WTC11 (cell line): ENCODE measurements at regions not wholly inside any gene's neighbourhood (a gene's known extent, or its start where the extent isn't known, plus 50 kb on each side); places are given as distances from the start of the nearest gene placed in this dataset.

Experiments
- ATAC-seq: fragments of 200-7000 bp; cut with Tn5 transposase; 2 replicates; pipeline ENCODE4 v1.10.0; 2021; ENCODE audit warnings: mild to moderate bottlenecking, moderate library complexity
- CTCF ChIA-PET: fragments of 300-600 bp; sonication (Branson Sonifier 250); formaldehyde crosslinking; loops from one replicate; lab custom pipeline; 2021; ENCODE audit warnings: antibody characterized with exemption; lab: Charles Lee
- POLR2A ChIA-PET: fragments of 350-600 bp; sonication (Branson Sonifier 250); formaldehyde crosslinking; loops from one replicate; lab custom pipeline; 2021; ENCODE audit warnings: antibody characterized with exemption; lab: Charles Lee
- DNase-seq: peaks from one replicate; pipeline ENCODE4 v3.0.0; 2021; ENCODE audit warnings: low spot score
- H3K27ac Mint-ChIP-seq: 2 replicates; pipeline ENCODE4 v1.8.0; 2021; ENCODE audit warnings: mixed read lengths
- H3K27me3 Mint-ChIP-seq: 2 replicates; pipeline ENCODE4 v1.8.0; 2021; ENCODE audit warnings: low read depth, mild to moderate bottlenecking, moderate library complexity, mixed read lengths
- H3K36me3 Mint-ChIP-seq: 2 replicates; pipeline ENCODE4 v1.8.0; 2021; ENCODE audit warnings: mixed read lengths
- H3K4me1 Mint-ChIP-seq: 2 replicates; pipeline ENCODE4 v1.8.0; 2022; ENCODE audit warnings: mixed read lengths
- H3K4me3 Mint-ChIP-seq: 2 replicates; pipeline ENCODE4 v1.8.0; 2021; ENCODE audit warnings: mild to moderate bottlenecking, moderate library complexity, mixed read lengths
- H3K9me3 Mint-ChIP-seq: 2 replicates; pipeline ENCODE4 v1.8.0; 2021; ENCODE audit warnings: mixed read lengths
- ATF1 ChIP-seq: sonication (generic); formaldehyde crosslinking; IDR thresholded peaks from 2 replicates; pipeline ENCODE4 v1.8.1; 2023; ENCODE audit warnings: mild to moderate bottlenecking, moderate library complexity, missing genetic modification reagents
- CREB1 ChIP-seq: sonication (generic); formaldehyde crosslinking; IDR thresholded peaks from 2 replicates; pipeline ENCODE4 v1.8.0; 2023; ENCODE audit warnings: mild to moderate bottlenecking, missing genetic modification reagents
- ELF4 ChIP-seq: sonication (generic); formaldehyde crosslinking; IDR thresholded peaks from 2 replicates; pipeline ENCODE4 v1.8.1; 2022; ENCODE audit warnings: low read depth, mild to moderate bottlenecking, moderate library complexity, missing genetic modification reagents
- ESRRA ChIP-seq: sonication (generic); formaldehyde crosslinking; IDR thresholded peaks from 2 replicates; pipeline ENCODE4 v1.8.1; 2022; ENCODE audit warnings: mild to moderate bottlenecking, missing genetic modification reagents, borderline replicate concordance
- HMGA2 ChIP-seq: fragments of 250-450 bp; sonication (Bioruptor Pico); IDR thresholded peaks from 2 replicates; pipeline ENCODE4 v1.4.0; 2021; ENCODE audit warnings: mild to moderate bottlenecking, moderate library complexity
- IRF2 ChIP-seq: sonication (generic); formaldehyde crosslinking; IDR thresholded peaks from 2 replicates; pipeline ENCODE4 v1.8.0; 2022; ENCODE audit warnings: low read depth, missing genetic modification reagents, borderline replicate concordance
- JAZF1 ChIP-seq: fragments of 250-450 bp; sonication (Bioruptor Pico); IDR thresholded peaks from 2 replicates; pipeline ENCODE4 v1.9.0; 2021; ENCODE audit warnings: moderate library complexity, mild to moderate bottlenecking, inconsistent platforms
- MYBL2 ChIP-seq: sonication (generic); formaldehyde crosslinking; IDR thresholded peaks from 2 replicates; pipeline ENCODE4 v1.8.1; 2023; ENCODE audit warnings: mild to moderate bottlenecking, moderate library complexity, missing genetic modification reagents
- NFE2L1 ChIP-seq: sonication (generic); formaldehyde crosslinking; IDR thresholded peaks from 2 replicates; pipeline ENCODE4 v1.8.1; 2023; ENCODE audit warnings: missing genetic modification reagents
- NFYB ChIP-seq: sonication (generic); formaldehyde crosslinking; conservative IDR thresholded peaks from 2 replicates; pipeline ENCODE4 v1.8.0; 2022; ENCODE audit warnings: low read depth, missing genetic modification reagents
- NR2C2 ChIP-seq: sonication (generic); formaldehyde crosslinking; IDR thresholded peaks from 2 replicates; pipeline ENCODE4 v1.8.0; 2022; ENCODE audit warnings: mild to moderate bottlenecking, missing genetic modification reagents
- PRRX2 ChIP-seq: fragments of 250-450 bp; sonication (Bioruptor Pico); IDR thresholded peaks from 2 replicates; pipeline ENCODE4 v1.8.0; 2021; ENCODE audit warnings: mild to moderate bottlenecking
- SMAD3 ChIP-seq: sonication (generic); formaldehyde crosslinking; IDR thresholded peaks from 2 replicates; pipeline ENCODE4 v1.8.0; 2022; ENCODE audit warnings: missing genetic modification reagents, mild to moderate bottlenecking, borderline replicate concordance
- SMAD4 ChIP-seq: sonication (generic); formaldehyde crosslinking; IDR thresholded peaks from 2 replicates; pipeline ENCODE4 v1.8.0; 2022; ENCODE audit warnings: mild to moderate bottlenecking, missing genetic modification reagents
- TEAD4 ChIP-seq: sonication (generic); formaldehyde crosslinking; IDR thresholded peaks from 2 replicates; pipeline ENCODE4 v1.8.0; 2022; ENCODE audit warnings: mild to moderate bottlenecking, missing genetic modification reagents
- ZNF138 ChIP-seq: sonication (generic); formaldehyde crosslinking; conservative IDR thresholded peaks from 2 replicates; pipeline ENCODE4 v1.8.1; 2022; ENCODE audit warnings: mild to moderate bottlenecking, moderate library complexity, missing genetic modification reagents
- ZNF396 ChIP-seq: fragments of 250-450 bp; sonication (Bioruptor Pico); IDR thresholded peaks from 2 replicates; pipeline ENCODE4 v1.8.0; 2021; ENCODE audit warnings: mild to moderate bottlenecking, moderate library complexity, borderline replicate concordance
- ZNF671 ChIP-seq: fragments of 250-450 bp; sonication (Bioruptor Pico); IDR thresholded peaks from 2 replicates; pipeline ENCODE4 v1.8.0; 2021; ENCODE audit warnings: mild to moderate bottlenecking
- TF ChIP-seq, protein P1 (sequence below): sonication (generic); formaldehyde crosslinking; IDR thresholded peaks from 2 replicates; pipeline ENCODE4 v1.8.0; 2023; ENCODE audit warnings: missing genetic modification reagents
- TF ChIP-seq, protein P2 (sequence below): sonication (generic); formaldehyde crosslinking; IDR thresholded peaks from 2 replicates; pipeline ENCODE4 v1.8.1; 2022; ENCODE audit warnings: mild to moderate bottlenecking, moderate library complexity, missing genetic modification reagents
- TF ChIP-seq, protein P3 (sequence below): sonication (generic); formaldehyde crosslinking; conservative IDR thresholded peaks from 2 replicates; pipeline ENCODE4 v1.8.1; 2023; ENCODE audit warnings: mild to moderate bottlenecking, low read depth, missing genetic modification reagents, moderate library complexity
- TF ChIP-seq, protein P4 (sequence below): sonication (generic); formaldehyde crosslinking; IDR thresholded peaks from 2 replicates; pipeline ENCODE4 v1.8.1; 2023; ENCODE audit warnings: mild to moderate bottlenecking, moderate library complexity, missing genetic modification reagents
- TF ChIP-seq, protein P5 (sequence below): sonication (generic); formaldehyde crosslinking; IDR thresholded peaks from 2 replicates; pipeline ENCODE4 v1.8.0; 2022; ENCODE audit warnings: missing genetic modification reagents
- TF ChIP-seq, protein P6 (sequence below): sonication (generic); formaldehyde crosslinking; IDR thresholded peaks from 2 replicates; pipeline ENCODE4 v1.8.1; 2022; ENCODE audit warnings: mild to moderate bottlenecking, missing genetic modification reagents, moderate library complexity, borderline replicate concordance
- TF ChIP-seq, protein P7 (sequence below): sonication (generic); formaldehyde crosslinking; IDR thresholded peaks from 2 replicates; pipeline ENCODE4 v1.8.1; 2022; ENCODE audit warnings: low read depth, mild to moderate bottlenecking, moderate library complexity, missing genetic modification reagents, borderline replicate concordance

DNA sequence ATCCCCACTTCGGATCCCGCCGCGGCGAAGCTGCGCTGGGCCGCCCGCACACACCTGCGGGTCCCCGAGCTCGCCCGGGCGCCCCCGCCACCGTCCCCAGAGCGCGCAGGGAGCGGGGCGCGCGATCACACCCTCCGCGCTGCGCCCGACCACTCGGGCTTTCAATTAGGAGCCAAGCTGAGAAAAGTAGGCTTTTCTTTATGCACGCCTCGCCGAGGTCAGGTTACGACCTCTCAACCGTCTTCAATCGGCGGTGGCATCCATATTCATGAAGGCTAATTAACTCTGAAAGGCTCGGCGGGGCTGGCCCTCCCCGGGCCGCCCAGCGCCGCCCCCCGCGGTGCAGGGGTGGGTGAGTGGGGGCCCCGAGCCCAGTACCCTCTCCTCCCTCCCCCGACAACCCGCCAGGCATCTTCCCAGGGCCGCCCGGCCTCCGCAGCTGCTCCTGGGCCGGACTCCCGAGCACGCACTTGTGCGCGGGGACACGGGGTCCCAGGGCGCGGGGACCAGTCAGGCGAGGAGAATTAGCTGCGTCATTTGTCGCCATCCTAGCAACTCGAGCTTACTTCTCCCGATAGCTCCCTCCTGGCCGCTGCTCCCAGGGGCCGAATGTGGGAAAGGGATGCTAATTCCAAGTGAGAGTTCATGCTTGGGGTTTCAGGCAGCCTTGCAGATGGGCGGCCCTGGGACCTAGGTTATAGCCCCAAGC, 155.5 kb upstream of the LYZL2 start:
- H3K27me3 Mint-ChIP-seq: peaks cover 31% of the 10 kb centered on the region
- H3K4me3 Mint-ChIP-seq: peak overlapping the region; percentile 77
- DNase-seq (peak; percentile 85), ATAC-seq (peak; percentile 87)
- H3K4me1 Mint-ChIP-seq: peaks cover 14% of the 10 kb centered on the region
- H3K36me3 Mint-ChIP-seq: no peaks in the 10 kb centered on the region
- H3K27ac Mint-ChIP-seq: peak overlapping the region; percentile 84; the same call in 1 of the 2 replicates
- H3K9me3 Mint-ChIP-seq: peaks cover 4% of the 10 kb centered on the region; the same call in 1 of the 2 replicates
- CTCF ChIA-PET: interaction anchor here (0.5 to 3.5 kb wide), 31 partner anchors 12 to 1023 kb away, joined by 3 to 32 read pairs (median 5); partner anchors contain the start of gene ZNF438
- POLR2A ChIA-PET: interaction anchor here (0.9 to 1.9 kb wide), 7 partner anchors 31 to 819 kb away, joined by 3 to 12 read pairs (median 4); partner anchors contain the start of gene ZNF438
- TF ChIP-seq NFE2L1 (CRISPR knock-in tag): peak; percentile 71; the same call in 1 of the 2 replicates
- no peak for TF ChIP-seq ZNF396
- no peak for TF ChIP-seq IRF2 (CRISPR knock-in tag)
- TF ChIP-seq, protein P1, sequence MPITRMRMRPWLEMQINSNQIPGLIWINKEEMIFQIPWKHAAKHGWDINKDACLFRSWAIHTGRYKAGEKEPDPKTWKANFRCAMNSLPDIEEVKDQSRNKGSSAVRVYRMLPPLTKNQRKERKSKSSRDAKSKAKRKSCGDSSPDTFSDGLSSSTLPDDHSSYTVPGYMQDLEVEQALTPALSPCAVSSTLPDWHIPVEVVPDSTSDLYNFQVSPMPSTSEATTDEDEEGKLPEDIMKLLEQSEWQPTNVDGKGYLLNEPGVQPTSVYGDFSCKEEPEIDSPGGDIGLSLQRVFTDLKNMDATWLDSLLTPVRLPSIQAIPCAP (CRISPR knock-in tag): no peak
- no peak for TF ChIP-seq PRRX2 (CRISPR knock-in tag)
- TF ChIP-seq NR2C2 (CRISPR knock-in tag): no peak
- 0 out of 2 replicates have a peak, but pooled peaks have one; percentile 23 for TF ChIP-seq MYBL2 (CRISPR knock-in tag)
- TF ChIP-seq, protein P2, sequence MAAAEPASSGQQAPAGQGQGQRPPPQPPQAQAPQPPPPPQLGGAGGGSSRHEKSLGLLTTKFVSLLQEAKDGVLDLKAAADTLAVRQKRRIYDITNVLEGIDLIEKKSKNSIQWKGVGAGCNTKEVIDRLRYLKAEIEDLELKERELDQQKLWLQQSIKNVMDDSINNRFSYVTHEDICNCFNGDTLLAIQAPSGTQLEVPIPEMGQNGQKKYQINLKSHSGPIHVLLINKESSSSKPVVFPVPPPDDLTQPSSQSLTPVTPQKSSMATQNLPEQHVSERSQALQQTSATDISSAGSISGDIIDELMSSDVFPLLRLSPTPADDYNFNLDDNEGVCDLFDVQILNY (CRISPR knock-in tag): peak; percentile 52; the same call in 1 of the 2 replicates
- no peak for TF ChIP-seq TEAD4 (CRISPR knock-in tag)
- TF ChIP-seq CREB1 (CRISPR knock-in tag): no peak
- TF ChIP-seq ELF4 (CRISPR knock-in tag): no peak
- TF ChIP-seq, protein P3, sequence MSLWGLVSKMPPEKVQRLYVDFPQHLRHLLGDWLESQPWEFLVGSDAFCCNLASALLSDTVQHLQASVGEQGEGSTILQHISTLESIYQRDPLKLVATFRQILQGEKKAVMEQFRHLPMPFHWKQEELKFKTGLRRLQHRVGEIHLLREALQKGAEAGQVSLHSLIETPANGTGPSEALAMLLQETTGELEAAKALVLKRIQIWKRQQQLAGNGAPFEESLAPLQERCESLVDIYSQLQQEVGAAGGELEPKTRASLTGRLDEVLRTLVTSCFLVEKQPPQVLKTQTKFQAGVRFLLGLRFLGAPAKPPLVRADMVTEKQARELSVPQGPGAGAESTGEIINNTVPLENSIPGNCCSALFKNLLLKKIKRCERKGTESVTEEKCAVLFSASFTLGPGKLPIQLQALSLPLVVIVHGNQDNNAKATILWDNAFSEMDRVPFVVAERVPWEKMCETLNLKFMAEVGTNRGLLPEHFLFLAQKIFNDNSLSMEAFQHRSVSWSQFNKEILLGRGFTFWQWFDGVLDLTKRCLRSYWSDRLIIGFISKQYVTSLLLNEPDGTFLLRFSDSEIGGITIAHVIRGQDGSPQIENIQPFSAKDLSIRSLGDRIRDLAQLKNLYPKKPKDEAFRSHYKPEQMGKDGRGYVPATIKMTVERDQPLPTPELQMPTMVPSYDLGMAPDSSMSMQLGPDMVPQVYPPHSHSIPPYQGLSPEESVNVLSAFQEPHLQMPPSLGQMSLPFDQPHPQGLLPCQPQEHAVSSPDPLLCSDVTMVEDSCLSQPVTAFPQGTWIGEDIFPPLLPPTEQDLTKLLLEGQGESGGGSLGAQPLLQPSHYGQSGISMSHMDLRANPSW (CRISPR knock-in tag): no peak
- TF ChIP-seq, protein P4, sequence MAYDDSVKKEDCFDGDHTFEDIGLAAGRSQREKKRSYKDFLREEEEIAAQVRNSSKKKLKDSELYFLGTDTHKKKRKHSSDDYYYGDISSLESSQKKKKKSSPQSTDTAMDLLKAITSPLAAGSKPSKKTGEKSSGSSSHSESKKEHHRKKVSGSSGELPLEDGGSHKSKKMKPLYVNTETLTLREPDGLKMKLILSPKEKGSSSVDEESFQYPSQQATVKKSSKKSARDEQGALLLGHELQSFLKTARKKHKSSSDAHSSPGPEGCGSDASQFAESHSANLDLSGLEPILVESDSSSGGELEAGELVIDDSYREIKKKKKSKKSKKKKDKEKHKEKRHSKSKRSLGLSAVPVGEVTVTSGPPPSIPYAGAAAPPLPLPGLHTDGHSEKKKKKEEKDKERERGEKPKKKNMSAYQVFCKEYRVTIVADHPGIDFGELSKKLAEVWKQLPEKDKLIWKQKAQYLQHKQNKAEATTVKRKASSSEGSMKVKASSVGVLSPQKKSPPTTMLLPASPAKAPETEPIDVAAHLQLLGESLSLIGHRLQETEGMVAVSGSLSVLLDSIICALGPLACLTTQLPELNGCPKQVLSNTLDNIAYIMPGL (CRISPR knock-in tag): peak; percentile 71; the same call in 1 of the 2 replicates
- TF ChIP-seq, protein P5, sequence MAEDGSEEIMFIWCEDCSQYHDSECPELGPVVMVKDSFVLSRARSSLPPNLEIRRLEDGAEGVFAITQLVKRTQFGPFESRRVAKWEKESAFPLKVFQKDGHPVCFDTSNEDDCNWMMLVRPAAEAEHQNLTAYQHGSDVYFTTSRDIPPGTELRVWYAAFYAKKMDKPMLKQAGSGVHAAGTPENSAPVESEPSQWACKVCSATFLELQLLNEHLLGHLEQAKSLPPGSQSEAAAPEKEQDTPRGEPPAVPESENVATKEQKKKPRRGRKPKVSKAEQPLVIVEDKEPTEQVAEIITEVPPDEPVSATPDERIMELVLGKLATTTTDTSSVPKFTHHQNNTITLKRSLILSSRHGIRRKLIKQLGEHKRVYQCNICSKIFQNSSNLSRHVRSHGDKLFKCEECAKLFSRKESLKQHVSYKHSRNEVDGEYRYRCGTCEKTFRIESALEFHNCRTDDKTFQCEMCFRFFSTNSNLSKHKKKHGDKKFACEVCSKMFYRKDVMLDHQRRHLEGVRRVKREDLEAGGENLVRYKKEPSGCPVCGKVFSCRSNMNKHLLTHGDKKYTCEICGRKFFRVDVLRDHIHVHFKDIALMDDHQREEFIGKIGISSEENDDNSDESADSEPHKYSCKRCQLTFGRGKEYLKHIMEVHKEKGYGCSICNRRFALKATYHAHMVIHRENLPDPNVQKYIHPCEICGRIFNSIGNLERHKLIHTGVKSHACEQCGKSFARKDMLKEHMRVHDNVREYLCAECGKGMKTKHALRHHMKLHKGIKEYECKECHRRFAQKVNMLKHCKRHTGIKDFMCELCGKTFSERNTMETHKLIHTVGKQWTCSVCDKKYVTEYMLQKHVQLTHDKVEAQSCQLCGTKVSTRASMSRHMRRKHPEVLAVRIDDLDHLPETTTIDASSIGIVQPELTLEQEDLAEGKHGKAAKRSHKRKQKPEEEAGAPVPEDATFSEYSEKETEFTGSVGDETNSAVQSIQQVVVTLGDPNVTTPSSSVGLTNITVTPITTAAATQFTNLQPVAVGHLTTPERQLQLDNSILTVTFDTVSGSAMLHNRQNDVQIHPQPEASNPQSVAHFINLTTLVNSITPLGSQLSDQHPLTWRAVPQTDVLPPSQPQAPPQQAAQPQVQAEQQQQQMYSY (CRISPR knock-in tag): no peak
- no peak for TF ChIP-seq ATF1 (CRISPR knock-in tag)
- TF ChIP-seq SMAD4 (CRISPR knock-in tag): no peak
- peak; percentile 55 for TF ChIP-seq NFYB
- no peak for TF ChIP-seq ESRRA (CRISPR knock-in tag)
- TF ChIP-seq, protein P6, sequence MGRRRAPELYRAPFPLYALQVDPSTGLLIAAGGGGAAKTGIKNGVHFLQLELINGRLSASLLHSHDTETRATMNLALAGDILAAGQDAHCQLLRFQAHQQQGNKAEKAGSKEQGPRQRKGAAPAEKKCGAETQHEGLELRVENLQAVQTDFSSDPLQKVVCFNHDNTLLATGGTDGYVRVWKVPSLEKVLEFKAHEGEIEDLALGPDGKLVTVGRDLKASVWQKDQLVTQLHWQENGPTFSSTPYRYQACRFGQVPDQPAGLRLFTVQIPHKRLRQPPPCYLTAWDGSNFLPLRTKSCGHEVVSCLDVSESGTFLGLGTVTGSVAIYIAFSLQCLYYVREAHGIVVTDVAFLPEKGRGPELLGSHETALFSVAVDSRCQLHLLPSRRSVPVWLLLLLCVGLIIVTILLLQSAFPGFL (CRISPR knock-in tag): no peak
- TF ChIP-seq, protein P7, sequence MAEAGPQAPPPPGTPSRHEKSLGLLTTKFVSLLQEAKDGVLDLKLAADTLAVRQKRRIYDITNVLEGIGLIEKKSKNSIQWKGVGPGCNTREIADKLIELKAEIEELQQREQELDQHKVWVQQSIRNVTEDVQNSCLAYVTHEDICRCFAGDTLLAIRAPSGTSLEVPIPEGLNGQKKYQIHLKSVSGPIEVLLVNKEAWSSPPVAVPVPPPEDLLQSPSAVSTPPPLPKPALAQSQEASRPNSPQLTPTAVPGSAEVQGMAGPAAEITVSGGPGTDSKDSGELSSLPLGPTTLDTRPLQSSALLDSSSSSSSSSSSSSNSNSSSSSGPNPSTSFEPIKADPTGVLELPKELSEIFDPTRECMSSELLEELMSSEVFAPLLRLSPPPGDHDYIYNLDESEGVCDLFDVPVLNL (CRISPR knock-in tag): no peak
- no peak for TF ChIP-seq HMGA2 (CRISPR knock-in tag)
- TF ChIP-seq JAZF1 (CRISPR knock-in tag): no peak
- TF ChIP-seq SMAD3 (CRISPR knock-in tag): no peak
- no peak for TF ChIP-seq ZNF138
- TF ChIP-seq ZNF671 (CRISPR knock-in tag): no peak
